ENCODE measurements at regions not wholly inside any gene's neighbourhood (a gene's known extent, or its start where the extent isn't known, plus 50 kb on each side); places are given as distances from the start of the nearest gene placed in this dataset.

DNA sequence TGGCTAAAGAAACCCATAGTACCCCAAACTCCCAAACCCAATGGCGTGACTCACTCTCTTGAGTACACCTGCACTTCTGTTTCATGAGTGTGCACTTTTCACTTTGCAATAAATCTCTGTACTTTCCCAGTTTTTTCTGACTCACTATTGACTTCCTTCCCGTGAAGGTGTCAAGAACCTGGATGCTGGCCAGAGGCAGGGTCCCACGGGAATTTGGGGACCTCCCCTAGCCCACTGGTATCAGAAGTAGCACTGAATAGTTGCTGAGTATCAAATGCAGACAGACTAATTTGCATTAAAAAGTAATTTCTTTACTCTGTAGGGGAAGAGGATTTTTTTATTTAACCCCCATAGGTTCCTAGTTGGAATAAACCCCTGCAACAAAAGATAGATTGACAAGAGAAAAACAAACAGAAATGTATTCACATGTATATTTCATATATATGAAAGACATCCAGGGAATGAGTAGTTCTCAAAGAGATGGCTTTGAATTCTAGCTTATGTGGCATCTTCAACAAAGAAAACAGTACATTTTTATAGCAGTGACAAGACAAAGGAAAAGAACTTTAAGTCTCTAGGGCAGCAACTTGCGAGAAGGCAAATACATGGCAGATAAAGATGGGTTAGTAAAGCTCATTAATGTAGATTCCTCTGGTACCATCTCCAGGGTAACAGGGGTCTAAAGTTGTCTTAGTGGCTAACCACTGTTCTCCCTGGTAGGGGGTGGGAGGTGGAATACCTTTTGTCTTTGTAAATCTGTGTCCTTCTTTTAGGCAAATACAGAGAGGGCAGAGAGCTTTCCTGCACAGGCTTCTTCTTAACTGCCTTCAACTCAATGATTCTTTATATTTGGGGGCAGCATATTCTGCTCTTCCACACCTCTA, 385.5 kb upstream of the PDZRN3 start:
- H3K4me2 ChIP-seq = no peak overlapping the region
- H4K20me1 ChIP-seq (ENCODE audit: insufficient read depth) = no peaks in the 10 kb centered on the region
- no peaks in the 10 kb centered on the region for H3K27me3 ChIP-seq (ENCODE audit: insufficient read depth)
- H3K27ac ChIP-seq (ENCODE audit: low read depth in 2 of 2, low read length in 1 of 2) = no peak overlapping the region
- H3K4me3 ChIP-seq (ENCODE audit: low read depth in 2 of 2, low read length in 1 of 2) = no peak overlapping the region
- ChIA-PET POLR2A (no interaction called here), CTCF (no interaction called here)
- H2AFZ ChIP-seq (ENCODE audit: low read depth) = no peak overlapping the region
- 13% methylated on average over 4 of the region's 4 CpGs for WGBS (ENCODE audit: low lambda C conversion rate)
- no peaks in the 10 kb centered on the region for H3K9me2 ChIP-seq
- H3F3A ChIP-seq (replicated peaks; ENCODE audit: insufficient read depth) = no peaks in the 10 kb centered on the region
- no peaks in the 10 kb centered on the region for H3K79me2 ChIP-seq (ENCODE audit: insufficient read depth)
- no peaks in the 10 kb centered on the region for H3K4me1 ChIP-seq (ENCODE audit: control insufficient read depth in 1 of 2, insufficient read depth in 2 of 2, low read depth in 1 of 2, low read length in 1 of 2)
- no peak overlapping the region for H3K9ac ChIP-seq
- TF ChIP-seq MEF2A (IDR thresholded peaks at IDR 0.05; ENCODE audit: borderline replicate concordance, low read depth) (no peak), EP300 (IDR thresholded peaks at IDR 0.05; ENCODE audit: borderline replicate concordance in 1 of 2, low read depth in 1 of 2, low read length in 1 of 2) (no peak)
- no peak for DNase-seq
- H3K36me3 ChIP-seq (replicated peaks in 1 of 2; ENCODE audit: control insufficient read depth in 1 of 2, insufficient read depth in 2 of 2, low read length in 1 of 2) = no peaks in the 10 kb centered on the region
- no peaks in the 10 kb centered on the region for H3K9me3 ChIP-seq

DNA sequence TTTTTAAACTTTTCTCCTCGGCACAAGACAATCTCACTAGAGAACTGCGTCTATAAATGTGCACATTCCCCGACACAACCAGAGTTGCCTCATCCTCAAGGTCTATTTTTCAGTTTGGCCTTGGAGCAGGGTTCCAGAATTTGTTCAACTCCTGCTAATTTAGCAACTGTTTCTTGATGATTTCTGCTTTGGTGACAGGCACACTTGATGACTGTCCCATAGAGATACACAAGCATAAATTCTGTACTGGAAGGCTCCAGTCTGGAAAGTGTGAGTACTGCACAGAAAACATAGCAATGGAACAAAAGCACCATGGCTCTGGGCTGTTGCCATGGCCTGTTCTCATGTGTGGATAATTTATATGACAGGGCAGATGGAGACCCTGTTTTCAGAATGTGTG, 379.6 kb upstream of the PDZRN3 start:
- 60% methylated on average over 3 of the region's 3 CpGs for WGBS (ENCODE audit: low lambda C conversion rate)
- H3K27ac ChIP-seq (ENCODE audit: low read depth in 2 of 2, low read length in 1 of 2) = no peak overlapping the region
- H3K9me3 ChIP-seq = no peaks in the 10 kb centered on the region
- H3F3A ChIP-seq (replicated peaks; ENCODE audit: insufficient read depth) = no peaks in the 10 kb centered on the region
- CTCF ChIA-PET = no interaction called here
- no peaks in the 10 kb centered on the region for H3K79me2 ChIP-seq (ENCODE audit: insufficient read depth)
- H3K27me3 ChIP-seq (ENCODE audit: insufficient read depth) = no peaks in the 10 kb centered on the region
- DNase-seq = no peak
- H3K9ac ChIP-seq = no peak overlapping the region
- H3K4me1 ChIP-seq (ENCODE audit: control insufficient read depth in 1 of 2, insufficient read depth in 2 of 2, low read depth in 1 of 2, low read length in 1 of 2) = no peaks in the 10 kb centered on the region; a peak in 1 of 4 replicates
- no peak overlapping the region for H3K4me2 ChIP-seq
- H3K4me3 ChIP-seq (ENCODE audit: low read depth in 2 of 2, low read length in 1 of 2) = no peak overlapping the region
- POLR2A ChIA-PET = no interaction called here
- H2AFZ ChIP-seq (ENCODE audit: low read depth) = no peak overlapping the region
- no peak for TF ChIP-seq MEF2A (IDR thresholded peaks at IDR 0.05; ENCODE audit: borderline replicate concordance, low read depth)
- TF ChIP-seq RFX5 (IDR thresholded peaks at IDR 0.05; ENCODE audit: low read length) = no peak
- no peak for TF ChIP-seq GABPA (IDR thresholded peaks at IDR 0.05; ENCODE audit: low read depth)
- H3K36me3 ChIP-seq (replicated peaks in 1 of 2; ENCODE audit: control insufficient read depth in 1 of 2, insufficient read depth in 2 of 2, low read length in 1 of 2) = no peaks in the 10 kb centered on the region
- H3K9me2 ChIP-seq = no peaks in the 10 kb centered on the region
- no peaks in the 10 kb centered on the region for H4K20me1 ChIP-seq (ENCODE audit: insufficient read depth)

DNA sequence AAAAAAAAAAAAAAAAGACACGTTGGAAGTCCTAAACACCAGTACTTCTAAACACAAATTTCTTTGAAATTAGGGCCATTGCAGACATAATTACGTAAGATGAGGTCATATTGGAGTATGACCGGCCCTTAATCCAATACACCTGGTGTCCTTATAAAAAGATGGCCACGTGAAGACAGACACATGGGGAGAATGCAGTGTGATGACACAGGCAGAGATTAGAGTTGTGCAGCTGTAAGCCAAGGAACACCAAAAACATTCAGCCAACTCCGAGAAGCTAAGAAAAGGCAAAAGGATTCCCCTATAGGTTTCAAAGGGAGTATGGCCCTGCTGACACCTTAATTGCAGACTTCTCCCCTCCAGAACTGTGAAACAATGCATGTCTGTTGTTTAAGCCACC, 379.0 kb upstream of the PDZRN3 start:
- Histone ChIP-seq H3K4me1 (ENCODE audit: control insufficient read depth in 1 of 2, insufficient read depth in 2 of 2, low read depth in 1 of 2, low read length in 1 of 2) (no peaks in the 10 kb centered on the region; a peak in 1 of 4 replicates), H3K4me2 (no peak overlapping the region), H3K9me2 (no peaks in the 10 kb centered on the region), H3K4me3 (ENCODE audit: low read depth in 2 of 2, low read length in 1 of 2) (no peak overlapping the region), H3K79me2 (ENCODE audit: insufficient read depth) (no peaks in the 10 kb centered on the region), H2AFZ (ENCODE audit: low read depth) (no peak overlapping the region), H4K20me1 (ENCODE audit: insufficient read depth) (no peaks in the 10 kb centered on the region), H3K36me3 (replicated peaks in 1 of 2; ENCODE audit: control insufficient read depth in 1 of 2, insufficient read depth in 2 of 2, low read length in 1 of 2) (no peaks in the 10 kb centered on the region), H3F3A (replicated peaks; ENCODE audit: insufficient read depth) (no peaks in the 10 kb centered on the region), H3K27me3 (ENCODE audit: insufficient read depth) (no peaks in the 10 kb centered on the region), H3K27ac (ENCODE audit: low read depth in 2 of 2, low read length in 1 of 2) (no peak overlapping the region), H3K9ac (no peak overlapping the region), H3K9me3 (no peaks in the 10 kb centered on the region)
- CTCF ChIA-PET = no interaction called here
- 44% methylated on average over 5 of the region's 5 CpGs for WGBS (ENCODE audit: low lambda C conversion rate)
- POLR2A ChIA-PET = no interaction called here
- TF ChIP-seq, protein P1, sequence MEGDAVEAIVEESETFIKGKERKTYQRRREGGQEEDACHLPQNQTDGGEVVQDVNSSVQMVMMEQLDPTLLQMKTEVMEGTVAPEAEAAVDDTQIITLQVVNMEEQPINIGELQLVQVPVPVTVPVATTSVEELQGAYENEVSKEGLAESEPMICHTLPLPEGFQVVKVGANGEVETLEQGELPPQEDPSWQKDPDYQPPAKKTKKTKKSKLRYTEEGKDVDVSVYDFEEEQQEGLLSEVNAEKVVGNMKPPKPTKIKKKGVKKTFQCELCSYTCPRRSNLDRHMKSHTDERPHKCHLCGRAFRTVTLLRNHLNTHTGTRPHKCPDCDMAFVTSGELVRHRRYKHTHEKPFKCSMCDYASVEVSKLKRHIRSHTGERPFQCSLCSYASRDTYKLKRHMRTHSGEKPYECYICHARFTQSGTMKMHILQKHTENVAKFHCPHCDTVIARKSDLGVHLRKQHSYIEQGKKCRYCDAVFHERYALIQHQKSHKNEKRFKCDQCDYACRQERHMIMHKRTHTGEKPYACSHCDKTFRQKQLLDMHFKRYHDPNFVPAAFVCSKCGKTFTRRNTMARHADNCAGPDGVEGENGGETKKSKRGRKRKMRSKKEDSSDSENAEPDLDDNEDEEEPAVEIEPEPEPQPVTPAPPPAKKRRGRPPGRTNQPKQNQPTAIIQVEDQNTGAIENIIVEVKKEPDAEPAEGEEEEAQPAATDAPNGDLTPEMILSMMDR (IDR thresholded peaks at IDR 0.05) = no peak
- no peak for TF ChIP-seq POLR2AphosphoS5 (IDR thresholded peaks at IDR 0.05; ENCODE audit: low read depth, low read length)
- no peak for TF ChIP-seq SIN3A (IDR thresholded peaks at IDR 0.05; ENCODE audit: borderline replicate concordance, low read depth, low read length)
- DNase-seq = no peak
